Liver (tissue), 8 donors: ENCODE measurements at regions not wholly inside any gene's neighbourhood (a gene's known extent, or its start where the extent isn't known, plus 50 kb on each side); places are given as distances from the start of the nearest gene placed in this dataset.
A peak's percentile ranks its signal among the peaks of the same experiment; 100 is the strongest.

Experiments used
- DNase-seq: peaks from one replicate; pipeline ENCODE4 v3.0.0-alpha.2; 2017; ENCODE audit warnings: low spot score
- H3K27ac ChIP-seq, 2 donors: one replicate each; pipeline ENCODE4 v1.7.0; 2013; ENCODE audit warnings: inconsistent platforms in 2 of 2, low read length in 2 of 2, control low read depth in 1 of 2, low read depth in 1 of 2, mild to moderate bottlenecking in 1 of 2
- H3K27me3 ChIP-seq, 4 donors: one replicate each; pipeline versions ENCODE4 v1.6.1 to v1.7.0; 2013; ENCODE audit warnings: low read length in 3 of 4, inconsistent platforms in 1 of 4, mild to moderate bottlenecking in 1 of 4, moderate library complexity in 1 of 4; ENCODE audit not compliant: control insufficient read depth in 4 of 4, insufficient read depth in 4 of 4
- H3K36me3 ChIP-seq, 4 donors: one replicate each; pipeline versions ENCODE4 v1.6.1 to v1.7.0; 2013; ENCODE audit warnings: low read length in 3 of 4, mild to moderate bottlenecking in 3 of 4, low read depth in 1 of 4, moderate library complexity in 1 of 4; ENCODE audit not compliant: control insufficient read depth in 4 of 4, insufficient read depth in 3 of 4
- H3K4me1 ChIP-seq, 4 donors: one replicate each; pipeline versions ENCODE4 v1.6.1 to v1.7.0; 2013; ENCODE audit warnings: low read length in 3 of 4, mild to moderate bottlenecking in 3 of 4, moderate library complexity in 1 of 4; ENCODE audit not compliant: control insufficient read depth in 4 of 4, insufficient read depth in 4 of 4
- H3K4me3 ChIP-seq, 3 donors: one replicate each; pipeline versions ENCODE4 v1.6.1 to v1.7.0; 2013; ENCODE audit warnings: low read length in 3 of 3, control low read depth in 1 of 3, low read depth in 1 of 3, mild to moderate bottlenecking in 1 of 3
- H3K9ac ChIP-seq, 2 donors: one replicate each; pipeline ENCODE4 v1.7.0; 2013; ENCODE audit warnings: low read length in 2 of 2, mild to moderate bottlenecking in 2 of 2, moderate library complexity in 2 of 2, control low read depth in 1 of 2, low read depth in 1 of 2
- H3K9me3 ChIP-seq, 4 donors: one replicate each; pipeline versions ENCODE4 v1.6.1 to v1.7.0; 2013; ENCODE audit warnings: low read length in 3 of 4; ENCODE audit not compliant: control insufficient read depth in 4 of 4
- CTCF ChIP-seq: fragments of 150-350 bp; IDR thresholded peaks from 2 replicates; pipeline ENCODE4 v1.5.1; 2017; ENCODE audit warnings: improper control_type of control experiment, low read depth, low read length; ENCODE audit not compliant: missing input control
- EGR1 ChIP-seq, 2 donors: IDR thresholded peaks; 2 replicates each; pipeline ENCODE4 v1.6.1; 2016 to 2018; ENCODE audit warnings: antibody characterized with exemption in 2 of 2, low read depth in 2 of 2
- FOXA1 ChIP-seq: IDR thresholded peaks from 2 replicates; pipeline ENCODE4 v1.6.1; 2016; ENCODE audit warnings: antibody characterized with exemption
- FOXA2 ChIP-seq: IDR thresholded peaks from 2 replicates; pipeline ENCODE4 v1.6.1; 2016; ENCODE audit warnings: antibody characterized with exemption
- GABPA ChIP-seq, 2 donors: IDR thresholded peaks in 1 of 2; conservative IDR thresholded peaks in 1 of 2; 2 replicates each; pipeline ENCODE4 v1.6.1; 2016; ENCODE audit warnings: antibody characterized with exemption in 2 of 2, mild to moderate bottlenecking in 1 of 2, moderate library complexity in 1 of 2
- HNF4A ChIP-seq, 2 donors: conservative IDR thresholded peaks; 2 replicates each; pipeline ENCODE4 v1.6.1; 2016; ENCODE audit warnings: antibody characterized with exemption in 2 of 2, mild to moderate bottlenecking in 2 of 2
- HNF4G ChIP-seq: IDR thresholded peaks from 2 replicates; pipeline ENCODE4 v1.6.1; 2016; ENCODE audit warnings: antibody characterized with exemption
- JUND ChIP-seq, 2 donors: IDR thresholded peaks; 2 replicates each; pipeline ENCODE4 v1.6.1; 2016; ENCODE audit warnings: antibody characterized with exemption in 2 of 2
- MAX ChIP-seq: IDR thresholded peaks from 2 replicates; pipeline ENCODE4 v1.6.1; 2016; ENCODE audit warnings: antibody characterized with exemption
- NR2F2 ChIP-seq: IDR thresholded peaks from 2 replicates; pipeline ENCODE4 v1.6.1; 2016; ENCODE audit warnings: antibody characterized with exemption
- RAD21 ChIP-seq, 2 donors: IDR thresholded peaks; 2 replicates each; pipeline ENCODE4 v1.6.1; 2016; ENCODE audit warnings: antibody characterized with exemption in 2 of 2, mild to moderate bottlenecking in 2 of 2
- REST ChIP-seq: IDR thresholded peaks from 2 replicates; pipeline ENCODE4 v1.6.1; 2016; ENCODE audit warnings: antibody characterized with exemption, mild to moderate bottlenecking
- RXRA ChIP-seq, 2 donors: IDR thresholded peaks; 2 replicates each; pipeline ENCODE4 v1.6.1; 2017 to 2018; ENCODE audit warnings: antibody characterized with exemption in 2 of 2, mild to moderate bottlenecking in 1 of 2
- SP1 ChIP-seq: IDR thresholded peaks from 2 replicates; pipeline ENCODE4 v1.6.1; 2018; ENCODE audit warnings: antibody characterized with exemption, mild to moderate bottlenecking
- TAF1 ChIP-seq: conservative IDR thresholded peaks from 2 replicates; pipeline ENCODE4 v1.6.1; 2016; ENCODE audit warnings: antibody characterized with exemption, mild to moderate bottlenecking
- YY1 ChIP-seq: IDR thresholded peaks from 2 replicates; pipeline ENCODE4 v1.6.1; 2016; ENCODE audit warnings: antibody characterized with exemption, mild to moderate bottlenecking
- WGBS: extraction: QIAGEN DNeasy Blood & Tissue Kit; methylation state at CpG from one replicate; pipeline ENCODE4 v1.1.7; 2013; 5-methylcytosine and 5-hydroxymethylcytosine counted together
- TF ChIP-seq, protein P1 (sequence below): IDR thresholded peaks from 2 replicates; pipeline ENCODE4 v1.6.1; 2016; ENCODE audit warnings: antibody characterized with exemption
- TF ChIP-seq, protein P2 (sequence below): IDR thresholded peaks from 2 replicates; pipeline ENCODE4 v1.6.1; 2016; ENCODE audit warnings: antibody characterized with exemption
- donor health status: healthy.
- donor health status: healthy.
- donor health status: healthy.
- donor health status: healthy.
- donor health status: healthy.

GRCh38 chr1:244995602-244996400 lies 131.5 kb upstream of the HNRNPU start:
- H3K36me3 ChIP-seq = no peaks in the 10 kb centered on the region
- peak overlapping the region in 1 of 2 donors; percentile 35 for H3K27ac ChIP-seq
- H3K27me3 ChIP-seq = no peaks in the 10 kb centered on the region
- no peaks in the 10 kb centered on the region for H3K9me3 ChIP-seq
- WGBS = 82% methylated on average over 11 of the region's 11 CpGs
- no peak for DNase-seq
- peaks cover 0 to 8% (median 3%) of the 10 kb centered on the region in 4 donors for H3K4me1 ChIP-seq
- no peak overlapping the region for H3K4me3 ChIP-seq
- TF ChIP-seq SP1 (peak; percentile 71), RXRA (IDR thresholded peaks at IDR 0.05) (peak; percentile 57 to 74), YY1 (peak; percentile 52), TAF1 (peak; percentile 15), REST (no peak), HNF4G (no peak), NR2F2 (no peak), EGR1 (IDR thresholded peaks at IDR 0.05; ENCODE audit: low read depth in 2 of 2) (peak in 1 of 2 donors; percentile 91), JUND (IDR thresholded peaks at IDR 0.05) (peak; percentile 19 to 39), RAD21 (IDR thresholded peaks at IDR 0.05) (peak in 1 of 2 donors; percentile 36), MAX (peak; percentile 97), GABPA (IDR thresholded peaks at IDR 0.05 in 1 of 2, conservative IDR thresholded peaks at IDR 0.05 in 1 of 2) (peak in 1 of 2 donors; percentile 33), CTCF (no peak), FOXA1 (peak; percentile 93), FOXA2 (peak; percentile 95), HNF4A (conservative IDR thresholded peaks at IDR 0.05) (peak; percentile 55)
- TF ChIP-seq, protein P1, sequence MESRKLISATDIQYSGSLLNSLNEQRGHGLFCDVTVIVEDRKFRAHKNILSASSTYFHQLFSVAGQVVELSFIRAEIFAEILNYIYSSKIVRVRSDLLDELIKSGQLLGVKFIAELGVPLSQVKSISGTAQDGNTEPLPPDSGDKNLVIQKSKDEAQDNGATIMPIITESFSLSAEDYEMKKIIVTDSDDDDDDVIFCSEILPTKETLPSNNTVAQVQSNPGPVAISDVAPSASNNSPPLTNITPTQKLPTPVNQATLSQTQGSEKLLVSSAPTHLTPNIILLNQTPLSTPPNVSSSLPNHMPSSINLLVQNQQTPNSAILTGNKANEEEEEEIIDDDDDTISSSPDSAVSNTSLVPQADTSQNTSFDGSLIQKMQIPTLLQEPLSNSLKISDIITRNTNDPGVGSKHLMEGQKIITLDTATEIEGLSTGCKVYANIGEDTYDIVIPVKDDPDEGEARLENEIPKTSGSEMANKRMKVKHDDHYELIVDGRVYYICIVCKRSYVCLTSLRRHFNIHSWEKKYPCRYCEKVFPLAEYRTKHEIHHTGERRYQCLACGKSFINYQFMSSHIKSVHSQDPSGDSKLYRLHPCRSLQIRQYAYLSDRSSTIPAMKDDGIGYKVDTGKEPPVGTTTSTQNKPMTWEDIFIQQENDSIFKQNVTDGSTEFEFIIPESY = no peak
- TF ChIP-seq, protein P2, sequence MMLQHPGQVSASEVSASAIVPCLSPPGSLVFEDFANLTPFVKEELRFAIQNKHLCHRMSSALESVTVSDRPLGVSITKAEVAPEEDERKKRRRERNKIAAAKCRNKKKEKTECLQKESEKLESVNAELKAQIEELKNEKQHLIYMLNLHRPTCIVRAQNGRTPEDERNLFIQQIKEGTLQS = peak; percentile 53
- H3K9ac ChIP-seq = no peak overlapping the region
